GM19240 (cell line): ENCODE measurements at regions not wholly inside any gene's neighbourhood (a gene's known extent, or its start where the extent isn't known, plus 50 kb on each side); places are given as distances from the start of the nearest gene placed in this dataset.
A peak's percentile ranks its signal among the peaks of the same experiment; 100 is the strongest.

Experiments
- DNase-seq: peaks from one replicate; pipeline ENCODE4 v3.0.0; 2011; ENCODE audit warnings: low spot score; ENCODE audit not compliant: insufficient read length

DNA sequence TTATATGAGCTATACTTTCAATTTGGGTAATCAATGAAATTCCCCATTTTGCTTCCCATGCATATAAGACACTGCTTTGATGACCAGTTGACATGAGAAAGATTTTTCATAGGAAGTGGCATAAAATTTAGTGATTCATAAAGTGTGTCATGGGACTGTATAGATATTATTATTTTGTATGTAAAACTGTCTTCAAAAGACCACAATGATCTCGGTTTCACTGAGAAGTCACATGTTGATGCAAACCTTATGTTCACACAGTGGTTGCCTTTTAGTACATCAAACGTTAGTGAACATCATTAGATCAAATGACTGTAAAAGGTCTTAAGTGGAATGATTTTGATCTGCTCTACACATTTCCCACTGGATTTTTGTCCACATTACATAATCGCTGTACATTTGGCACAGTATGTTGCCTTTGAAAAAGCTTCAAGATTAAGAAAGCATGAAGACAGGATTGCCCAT, 349.2 kb upstream of the MEF2C start:
- DNase-seq, result no peak

GRCh38 chr5:89230178-89230577, 347.2 kb upstream of the MEF2C start:
- no peak for DNase-seq

DNA sequence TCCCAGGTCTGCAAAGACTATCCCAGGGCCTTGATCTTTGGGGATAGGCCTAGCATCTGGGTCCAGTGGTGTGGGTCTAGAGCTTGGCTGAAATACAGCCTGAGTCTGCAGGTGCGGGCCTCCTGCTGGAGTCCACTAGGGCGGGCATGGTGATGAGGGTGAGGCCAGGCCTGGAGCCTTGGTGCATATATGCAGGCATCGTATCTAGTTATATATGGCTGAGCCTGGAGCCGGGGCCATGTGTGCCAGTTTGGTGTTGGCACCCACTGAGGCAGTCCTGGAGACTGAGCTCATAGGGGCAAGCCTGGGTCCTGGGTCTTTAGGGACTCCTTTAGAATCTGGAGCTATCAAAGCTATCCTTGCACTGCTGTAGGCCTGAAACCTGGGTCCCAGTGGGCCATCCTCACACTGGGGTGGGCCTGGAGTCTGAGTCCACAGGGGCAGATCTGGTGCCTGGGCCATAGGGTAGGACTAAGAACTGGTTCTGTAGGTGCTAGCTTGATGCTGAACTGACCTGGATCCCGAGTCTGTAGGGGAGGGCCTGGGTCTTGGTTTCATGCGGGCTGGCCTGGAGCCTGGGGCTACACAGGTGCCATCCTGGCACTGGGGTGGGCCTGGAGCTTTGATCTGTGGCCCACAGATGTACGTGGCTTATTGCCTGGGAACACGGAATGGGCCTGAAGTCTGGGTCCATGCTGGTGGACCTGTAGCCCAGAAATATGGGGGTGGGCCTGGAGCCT, 346.5 kb upstream of the MEF2C start:
- DNase-seq, result no peak

DNA sequence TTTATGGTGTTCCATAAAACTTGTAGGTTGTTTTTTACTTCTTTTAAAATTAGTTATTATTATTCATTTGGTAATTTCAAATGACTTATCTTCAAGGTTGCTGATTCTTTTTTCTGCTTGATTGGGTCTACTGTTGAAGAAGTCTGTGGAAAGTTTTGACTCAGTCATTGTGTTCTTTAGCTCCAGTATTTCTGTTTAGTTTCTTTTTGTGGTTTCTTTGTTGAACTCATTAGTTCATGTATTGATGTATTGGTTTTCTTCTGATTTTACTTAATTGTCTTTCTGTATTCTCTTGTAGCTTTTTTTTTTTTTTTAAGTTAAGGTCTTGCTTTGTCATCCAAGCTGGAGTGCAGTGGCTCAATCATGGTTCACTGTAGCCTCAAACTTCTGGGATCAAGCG, 345.4 kb upstream of the MEF2C start:
- no peak for DNase-seq

- no peak for DNase-seq
Observed at GRCh38 chr5:89218364-89218763, 335.4 kb upstream of the MEF2C start.

GRCh38 chr5:89216606-89217005, 333.6 kb upstream of the MEF2C start:
- no peak for DNase-seq

GRCh38 chr5:89213573-89213972, 330.6 kb upstream of the MEF2C start:
- DNase-seq, result no peak

GRCh38 chr5:89211836-89212235, 328.9 kb upstream of the MEF2C start:
- no peak for DNase-seq

DNA sequence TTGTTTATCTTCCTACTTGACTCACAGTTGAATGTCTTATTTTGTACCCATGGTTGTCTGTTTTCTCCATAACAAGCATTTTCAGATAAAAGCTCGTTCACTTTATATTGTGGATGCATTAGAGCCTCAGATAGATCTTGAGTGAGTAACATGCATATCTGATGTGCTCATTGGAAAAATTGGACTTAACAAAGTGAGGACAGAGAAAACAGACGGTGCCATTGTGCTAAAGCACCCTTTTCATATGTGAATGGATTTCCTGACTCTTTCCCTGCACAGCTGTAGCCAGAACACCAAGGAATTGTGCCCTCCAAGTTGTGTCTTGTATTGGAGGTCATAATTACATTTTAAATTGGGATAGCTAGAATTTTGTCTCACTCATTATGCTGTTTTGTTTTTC, 325.8 kb upstream of the MEF2C start:
- no peak for DNase-seq

GRCh38 chr5:89208392-89208791, 325.4 kb upstream of the MEF2C start:
- DNase-seq, result no peak

GRCh38 chr5:89204756-89205155, 321.8 kb upstream of the MEF2C start:
- no peak for DNase-seq

DNA sequence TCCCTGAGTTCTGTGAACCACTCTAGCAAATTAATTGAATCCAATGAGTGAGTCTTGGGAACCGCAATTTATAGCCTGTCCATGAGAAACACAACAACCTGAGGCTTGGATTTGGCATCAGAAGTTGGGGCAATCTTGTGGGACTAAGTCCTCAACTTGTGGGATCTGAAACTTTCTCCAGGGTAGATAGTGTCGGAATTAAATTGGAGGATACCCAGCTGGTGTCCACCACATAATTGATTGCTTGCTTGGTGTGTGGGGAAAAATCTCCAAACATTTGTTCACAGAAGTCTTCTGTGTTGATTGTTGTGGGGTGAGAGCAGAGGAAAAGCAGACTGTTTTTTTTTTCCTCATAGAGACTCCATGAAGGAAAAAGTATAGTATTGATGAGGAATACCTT, 320.6 kb upstream of the MEF2C start:
- DNase-seq, result no peak

GRCh38 chr5:89200899-89201298, 317.9 kb upstream of the MEF2C start:
- no peak for DNase-seq

- no peak for DNase-seq
Observed at GRCh38 chr5:89199306-89199705, 316.3 kb upstream of the MEF2C start.

GRCh38 chr5:89191374-89191773, 308.4 kb upstream of the MEF2C start:
- DNase-seq, result no peak

GRCh38 chr5:89190515-89191265, 307.7 kb upstream of the MEF2C start:
- DNase-seq, result no peak

- no peak for DNase-seq
Observed at GRCh38 chr5:89187883-89188465, 305.0 kb upstream of the MEF2C start.

- no peak for DNase-seq
Observed at GRCh38 chr5:89187268-89187667, 304.3 kb upstream of the MEF2C start.

GRCh38 chr5:89181546-89181945, 298.6 kb upstream of the MEF2C start:
- DNase-seq, result no peak

DNA sequence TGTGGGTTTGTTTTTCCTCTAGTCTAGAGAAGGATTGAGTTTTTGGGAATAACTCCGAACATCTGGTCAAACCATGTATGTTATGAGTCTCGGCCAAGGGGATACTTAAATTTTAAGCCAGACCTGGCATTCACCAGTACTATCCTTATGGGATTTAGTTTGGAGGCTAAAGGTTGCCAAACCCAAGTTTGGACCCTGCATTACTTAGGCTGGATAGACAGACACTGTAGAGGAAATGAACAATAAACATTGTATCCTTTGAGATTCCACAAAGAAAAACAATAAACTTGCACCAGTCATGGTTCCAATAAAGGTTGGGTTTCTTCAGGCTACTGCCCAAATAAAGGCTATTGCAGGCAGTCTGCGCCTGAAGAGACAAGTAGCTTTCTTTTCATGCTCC, 296.7 kb upstream of the MEF2C start:
- no peak for DNase-seq

- DNase-seq, result no peak
Observed at GRCh38 chr5:89178541-89178940, 295.6 kb upstream of the MEF2C start.

DNA sequence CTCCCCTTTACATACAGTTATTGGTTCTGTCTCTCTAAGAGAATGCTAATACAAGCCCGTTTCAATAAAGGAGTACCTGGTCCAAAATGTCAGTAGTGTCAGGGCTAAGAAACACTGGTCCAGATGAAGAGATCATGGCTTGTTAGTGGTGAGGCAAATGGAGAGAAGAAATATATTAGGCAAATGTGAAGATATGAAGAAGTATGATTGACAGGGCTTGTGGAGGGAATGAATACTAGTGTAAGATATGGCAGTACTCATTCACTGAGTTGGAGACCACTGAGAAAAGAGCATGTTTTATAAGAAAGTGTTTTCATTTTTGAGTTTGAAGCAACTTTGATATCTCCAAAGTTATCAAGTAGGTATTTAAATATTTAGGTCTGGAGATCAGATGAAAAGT, 290.5 kb upstream of the MEF2C start:
- DNase-seq, result no peak

- DNase-seq, result peak; percentile 9
Observed at GRCh38 chr5:89168766-89169165, 285.8 kb upstream of the MEF2C start.
